H1 (cell line): ENCODE measurements at regions not wholly inside any gene's neighbourhood (a gene's known extent, or its start where the extent isn't known, plus 50 kb on each side); places are given as distances from the start of the nearest gene placed in this dataset.

Experiments
- CTCF ChIA-PET: fragments of 300-600 bp; sonication (Branson Sonifier 250); formaldehyde crosslinking; loops from one replicate; lab custom pipeline; 2021; ENCODE audit not compliant: partially characterized antibody; lab: Charles Lee
- POLR2A ChIA-PET: fragments of 300-600 bp; sonication (Branson Sonifier 250); formaldehyde crosslinking; loops from one replicate; lab custom pipeline; 2021; ENCODE audit warnings: inconsistent platforms; ENCODE audit not compliant: partially characterized antibody; lab: Charles Lee
- DNase-seq, 2 experiments: peaks; one replicate each; pipeline versions ENCODE4 v3.0.0 to v3.0.0-alpha.2; 2010 to 2022; ENCODE audit warnings: low spot score in 2 of 2, low read depth in 1 of 2, mixed read lengths in 1 of 2
- FAIRE-seq: peaks from 2 replicates; lab custom pipeline; 2011; peaks lifted over from hg19 to GRCh38; lab: Jason Lieb, UNC
- H2AFZ ChIP-seq: 2 replicates; pipeline ENCODE4 v1.8.1; 2012; ENCODE audit warnings: low read length, inconsistent platforms
- H2AK5ac ChIP-seq: 2 replicates; pipeline ENCODE4 v1.6.1; 2013; ENCODE audit warnings: low read depth, low read length
- H2BK120ac ChIP-seq: replicated peaks from 2 replicates; pipeline ENCODE3; 2013; ENCODE audit warnings: low read depth, low read length, inconsistent platforms
- H2BK12ac ChIP-seq: 2 replicates; pipeline ENCODE4 v1.6.1; 2013; ENCODE audit warnings: low read depth, low read length
- H2BK15ac ChIP-seq: 2 replicates; pipeline ENCODE4 v1.6.1; 2013; ENCODE audit warnings: low read length
- H2BK20ac ChIP-seq: 2 replicates; pipeline ENCODE4 v1.6.1; 2013; ENCODE audit warnings: low read length
- H2BK5ac ChIP-seq: 2 replicates; pipeline ENCODE4 v1.6.1; 2013; ENCODE audit warnings: low read depth, low read length
- H3K14ac ChIP-seq: 2 replicates; pipeline ENCODE4 v1.6.1; 2013; ENCODE audit warnings: inconsistent platforms; ENCODE audit not compliant: insufficient read length
- H3K18ac ChIP-seq: 2 replicates; pipeline ENCODE4 v1.6.1; 2013; ENCODE audit warnings: low read length; ENCODE audit errors: extremely low read depth
- H3K23ac ChIP-seq: 2 replicates; pipeline ENCODE4 v1.6.1; 2013; ENCODE audit warnings: inconsistent platforms; ENCODE audit not compliant: insufficient read length
- H3K23me2 ChIP-seq: 2 replicates; pipeline ENCODE4 v1.6.1; 2013; ENCODE audit warnings: low read depth, low read length
- H3K27ac ChIP-seq: 2 replicates; pipeline ENCODE4 v1.6.1; 2011; ENCODE audit warnings: low read depth, low read length, inconsistent platforms
- H3K27me3 ChIP-seq, 4 experiments: replicated peaks in 1 of 4; 1 replicate in 1 of 4; 2 replicates in 3 of 4; pipeline versions ENCODE4 v1.6.1 to v1.8.1; 2011 to 2013; ENCODE audit warnings: low read length in 3 of 4, mild to moderate bottlenecking in 3 of 4, inconsistent platforms in 2 of 4, mixed read lengths in 2 of 4, moderate library complexity in 1 of 4; ENCODE audit not compliant: control insufficient read depth in 3 of 4, insufficient read depth in 3 of 4; ENCODE audit errors: extremely low read depth in 1 of 4
- H3K36me3 ChIP-seq, 4 experiments: 2 replicates each; pipeline versions ENCODE4 v1.6.1 to v1.8.1; 2011 to 2013; ENCODE audit warnings: mild to moderate bottlenecking in 4 of 4, low read length in 3 of 4, moderate library complexity in 2 of 4, control low read depth in 1 of 4, inconsistent platforms in 1 of 4; ENCODE audit not compliant: insufficient read depth in 4 of 4, control insufficient read depth in 2 of 4
- H3K4ac ChIP-seq: replicated peaks from 2 replicates; pipeline ENCODE3; 2013; ENCODE audit warnings: low read length, low read depth, mixed read lengths, inconsistent platforms; ENCODE audit not compliant: insufficient read length
- H3K4me1 ChIP-seq, 4 experiments: replicated peaks in 1 of 4; 1 replicate in 1 of 4; 2 replicates in 3 of 4; pipeline versions ENCODE4 v1.6.1 to v1.8.1; 2011 to 2013; ENCODE audit warnings: low read length in 3 of 4, inconsistent platforms in 2 of 4, mixed read lengths in 1 of 4; ENCODE audit not compliant: insufficient read depth in 4 of 4, control insufficient read depth in 3 of 4
- H3K4me2 ChIP-seq, 2 experiments: 2 replicates each; pipeline versions ENCODE4 v1.6.1 to v1.8.1; 2011 to 2013; ENCODE audit warnings: low read depth in 2 of 2, low read length in 2 of 2, control low read depth in 1 of 2, inconsistent platforms in 1 of 2, mild to moderate bottlenecking in 1 of 2; ENCODE audit not compliant: insufficient read depth in 1 of 2
- H3K4me3 ChIP-seq, 4 experiments: fragments of 200-600, 300-600 bp in 1 of 4; sonication (generic), shearing (Covaris generic), sonication (Bioruptor Twin) in 1 of 4; 2 replicates each; pipeline versions ENCODE4 v1.5.1 to v1.8.1; 2011 to 2016; ENCODE audit warnings: low read length in 4 of 4, low read depth in 3 of 4, control low read depth in 2 of 4, inconsistent platforms in 2 of 4, mild to moderate bottlenecking in 2 of 4, mixed read lengths in 1 of 4, moderate library complexity in 1 of 4; ENCODE audit not compliant: insufficient read depth in 2 of 4; ENCODE audit errors: extremely low read depth in 1 of 4
- H3K56ac ChIP-seq: replicated peaks from 2 replicates; pipeline ENCODE3; 2013; ENCODE audit warnings: low read depth, mild to moderate bottlenecking, mixed read lengths, low read length, inconsistent platforms; ENCODE audit not compliant: insufficient read length
- H3K79me1 ChIP-seq: 2 replicates; pipeline ENCODE4 v1.6.1; 2013; ENCODE audit warnings: low read depth, low read length, control low read depth
- H3K79me2 ChIP-seq, 2 experiments: 2 replicates each; pipeline versions ENCODE4 v1.6.1 to v1.8.1; 2012 to 2013; ENCODE audit warnings: low read length in 2 of 2, mild to moderate bottlenecking in 2 of 2, inconsistent platforms in 1 of 2; ENCODE audit not compliant: insufficient read depth in 2 of 2, control insufficient read depth in 1 of 2
- H3K9ac ChIP-seq, 4 experiments: replicated peaks in 1 of 4; 1 replicate in 1 of 4; 2 replicates in 3 of 4; pipeline versions ENCODE4 v1.6.1 to v1.8.1; 2011 to 2013; ENCODE audit warnings: low read depth in 3 of 4, low read length in 3 of 4, control low read depth in 2 of 4, mild to moderate bottlenecking in 2 of 4, moderate library complexity in 2 of 4, inconsistent platforms in 1 of 4; ENCODE audit errors: extremely low read depth in 1 of 4
- H3K9me3 ChIP-seq, 2 experiments: 2 replicates each; pipeline versions ENCODE4 v1.6.1 to v1.8.1; 2012 to 2013; ENCODE audit warnings: mild to moderate bottlenecking in 2 of 2, moderate library complexity in 2 of 2, control low read depth in 1 of 2, inconsistent platforms in 1 of 2, low read depth in 1 of 2, low read length in 1 of 2, mixed read lengths in 1 of 2; ENCODE audit not compliant: insufficient read depth in 2 of 2
- H4K20me1 ChIP-seq, 2 experiments: replicated peaks in 1 of 2; 2 replicates each; pipeline versions ENCODE3 to v1.8.1; 2011 to 2013; ENCODE audit warnings: inconsistent platforms in 2 of 2, low read length in 2 of 2, mild to moderate bottlenecking in 1 of 2; ENCODE audit not compliant: insufficient read depth in 2 of 2, control insufficient read depth in 1 of 2
- H4K5ac ChIP-seq: 2 replicates; pipeline ENCODE4 v1.6.1; 2013; ENCODE audit warnings: low read length, low read depth, mixed read lengths, inconsistent platforms; ENCODE audit not compliant: insufficient read length
- H4K8ac ChIP-seq: 2 replicates; pipeline ENCODE4 v1.8.0; 2013; ENCODE audit warnings: mild to moderate bottlenecking, moderate library complexity, low read length, inconsistent platforms; ENCODE audit not compliant: insufficient read depth; ENCODE audit errors: extremely low read depth
- H4K91ac ChIP-seq: replicated peaks from 2 replicates; pipeline ENCODE3; 2013; ENCODE audit warnings: low read length, mixed read lengths, inconsistent platforms; ENCODE audit not compliant: insufficient read length
- ATF2 ChIP-seq: IDR thresholded peaks from 2 replicates; pipeline ENCODE4 v1.6.1; 2012; ENCODE audit warnings: low read length, inconsistent platforms
- BRCA1 ChIP-seq: IDR thresholded peaks from 2 replicates; pipeline ENCODE4 v1.6.1; 2012; ENCODE audit warnings: low read depth, low read length, improper control_type of control experiment
- CEBPB ChIP-seq: IDR thresholded peaks from 2 replicates; pipeline ENCODE4 v1.6.1; 2012; ENCODE audit warnings: low read depth, low read length
- EP300 ChIP-seq, 2 experiments: IDR thresholded peaks; 1 replicate in 1 of 2; 2 replicates in 1 of 2; pipeline ENCODE4 v1.6.1; 2011 to 2012; ENCODE audit warnings: low read depth in 2 of 2, low read length in 2 of 2, mild to moderate bottlenecking in 2 of 2, borderline replicate concordance in 1 of 2, inconsistent platforms in 1 of 2, moderate library complexity in 1 of 2
- HDAC6 ChIP-seq: IDR thresholded peaks from one replicate; pipeline ENCODE4 v1.7.1; 2012; ENCODE audit warnings: low read depth, mild to moderate bottlenecking, inconsistent platforms, low read length, moderate library complexity
- JUND ChIP-seq: IDR thresholded peaks from 2 replicates; pipeline ENCODE4 v1.6.1; 2011; ENCODE audit warnings: mild to moderate bottlenecking, improper control_type of control experiment, low read length
- KDM5A ChIP-seq: fragments of 200-600 bp; IDR thresholded peaks from 2 replicates; pipeline ENCODE4 v1.7.1; 2012; ENCODE audit warnings: mild to moderate bottlenecking, low read length, inconsistent platforms, mixed read lengths
- POU5F1 ChIP-seq: IDR thresholded peaks from 2 replicates; pipeline ENCODE4 v1.6.1; 2011; ENCODE audit warnings: low read depth, mild to moderate bottlenecking, low read length, moderate library complexity
- RFX5 ChIP-seq: IDR thresholded peaks from 2 replicates; pipeline ENCODE4 v1.6.1; 2011; ENCODE audit warnings: low read depth, low read length, improper control_type of control experiment, borderline replicate concordance
- SIX5 ChIP-seq: IDR thresholded peaks from 2 replicates; pipeline ENCODE4 v1.6.1; 2011; ENCODE audit warnings: mild to moderate bottlenecking, low read depth, low read length
- SP2 ChIP-seq: IDR thresholded peaks from 2 replicates; pipeline ENCODE4 v1.6.1; 2012; ENCODE audit warnings: mild to moderate bottlenecking, low read length, inconsistent platforms
- SP4 ChIP-seq: IDR thresholded peaks from 2 replicates; pipeline ENCODE4 v1.6.1; 2012; ENCODE audit warnings: low read length, inconsistent platforms
- TAF7 ChIP-seq: optimal IDR thresholded peaks from 2 replicates; pipeline ENCODE3; 2011; ENCODE audit warnings: low read depth, mild to moderate bottlenecking, inconsistent platforms, low read length, moderate library complexity, borderline replicate concordance
- TEAD4 ChIP-seq: IDR thresholded peaks from 2 replicates; pipeline ENCODE4 v1.6.1; 2012; ENCODE audit warnings: low read depth, low read length, inconsistent platforms, mixed read lengths
- WGBS, 2 experiments: shearing (Covaris generic) in 1 of 2; methylation state at CpG; one replicate each; pipeline versions ENCODE4 v1.1.6 to v1.1.7; 2013 to 2015; ENCODE audit warnings: low lambda C conversion rate in 2 of 2, mixed read lengths in 2 of 2, inconsistent platforms in 1 of 2, low coverage in 1 of 2, missing lambda C conversion rate in 1 of 2; ENCODE audit not compliant: insufficient replicate concordance in 2 of 2, insufficient coverage in 1 of 2, insufficient read length in 1 of 2; ENCODE audit errors: extremely low coverage in 1 of 2, missing lambda C conversion rate in 1 of 2; 5-methylcytosine and 5-hydroxymethylcytosine counted together

GRCh38 chr12:28040246-28040645 is 67.7 kb upstream of the PTHLH start:
- 89% methylated on average over 2 of the region's 2 CpGs; no CpG with 5 or more reads in 1 of the 2 experiments for WGBS, 2 experiments
- DNase-seq (no peak), FAIRE-seq (no peak)
- no peak overlapping the region for H3K23ac ChIP-seq
- no peaks in the 10 kb centered on the region for H3K79me1 ChIP-seq
- H3K79me2 ChIP-seq: no peaks in the 10 kb centered on the region
- H4K5ac ChIP-seq: no peak overlapping the region
- peaks cover 2% of the 10 kb centered on the region; the same call in 1 of the 2 replicates for H3K23me2 ChIP-seq
- no peak overlapping the region for H3K4me3 ChIP-seq
- H3K36me3 ChIP-seq: no peaks in the 10 kb centered on the region
- H2BK5ac ChIP-seq: no peak overlapping the region
- no peak overlapping the region for H2AFZ ChIP-seq
- no peak overlapping the region for H3K4me2 ChIP-seq
- no peak overlapping the region for H2AK5ac ChIP-seq
- H3K56ac ChIP-seq: no peak overlapping the region
- no peak overlapping the region for H4K8ac ChIP-seq
- no peaks in the 10 kb centered on the region for H3K27me3 ChIP-seq
- ChIA-PET CTCF (interaction anchor here (0.8 kb wide), 1 partner anchor 17 kb away, joined by 3 read pairs; no protein-coding TSS in a partner anchor), POLR2A (no interaction called here)
- H2BK15ac ChIP-seq: no peak overlapping the region
- H2BK20ac ChIP-seq: no peak overlapping the region
- no peak overlapping the region for H2BK12ac ChIP-seq
- H3K9me3 ChIP-seq: no peaks in the 10 kb centered on the region
- H4K20me1 ChIP-seq: no peaks in the 10 kb centered on the region
- H3K9ac ChIP-seq: no peak overlapping the region
- no peak overlapping the region for H3K18ac ChIP-seq
- peaks cover 0 to 2% (median 0%) of the 10 kb centered on the region in 4 experiments; a peak in 1 of 7 replicates for H3K4me1 ChIP-seq
- no peak overlapping the region for H2BK120ac ChIP-seq
- no peak overlapping the region for H3K14ac ChIP-seq
- no peak overlapping the region for H4K91ac ChIP-seq
- H3K4ac ChIP-seq: no peak overlapping the region
- no peak overlapping the region for H3K27ac ChIP-seq
- no peak for TF ChIP-seq CEBPB
- no peak for TF ChIP-seq HDAC6
- no peak for TF ChIP-seq SIX5
- TF ChIP-seq ATF2: no peak
- TF ChIP-seq JUND: no peak
- no peak for TF ChIP-seq EP300 (IDR thresholded peaks at IDR 0.05; ENCODE audit: borderline replicate concordance in 1 of 2, low read depth in 2 of 2, low read length in 2 of 2)
- no peak for TF ChIP-seq SP2
- TF ChIP-seq RFX5: no peak
- no peak for TF ChIP-seq TEAD4
- TF ChIP-seq KDM5A: no peak
- TF ChIP-seq BRCA1: no peak
- TF ChIP-seq SP4: no peak
- no peak for TF ChIP-seq POU5F1
- no peak for TF ChIP-seq TAF7
